Neural cell (in vitro differentiated cells): ENCODE measurements at regions not wholly inside any gene's neighbourhood (a gene's known extent, or its start where the extent isn't known, plus 50 kb on each side); places are given as distances from the start of the nearest gene placed in this dataset.

Source experiments
- H2AFZ ChIP-seq: fragments of 200-600, 300-800 bp; sonication (generic), shearing (Covaris generic); 2 replicates; pipeline ENCODE4 v1.6.0; 2014; ENCODE audit warnings: low read depth, mild to moderate bottlenecking, antibody characterized with exemption, low read length, moderate library complexity
- H3F3A ChIP-seq: fragments of 200-600 bp; shearing (Covaris generic); 2 replicates; pipeline ENCODE4 v1.6.1; 2016; ENCODE audit warnings: mild to moderate bottlenecking, moderate library complexity, mixed read lengths, antibody characterized with exemption, low read length; ENCODE audit not compliant: insufficient read depth, poor library complexity, severe bottlenecking
- H3K27ac ChIP-seq: fragments of 200-600, 300-800 bp; sonication (generic), shearing (Covaris generic); 2 replicates; pipeline ENCODE4 v1.5.1; 2014; ENCODE audit warnings: mild to moderate bottlenecking, low read length, moderate library complexity
- H3K27me3 ChIP-seq: fragments of 300-800, 200-600 bp; sonication (generic), shearing (Covaris generic); 2 replicates; pipeline ENCODE4 v1.6.0; 2014; ENCODE audit warnings: mild to moderate bottlenecking, low read depth, low read length, moderate library complexity; ENCODE audit not compliant: insufficient read depth
- H3K36me3 ChIP-seq: fragments of 300-800, 200-600 bp; sonication (generic), shearing (Covaris generic); 2 replicates; pipeline ENCODE4 v1.5.1; 2014; ENCODE audit warnings: mild to moderate bottlenecking, antibody characterized with exemption, low read length, moderate library complexity; ENCODE audit not compliant: insufficient read depth
- H3K4me2 ChIP-seq: fragments of 300-800, 200-600 bp; sonication (generic), shearing (Covaris generic); 2 replicates; pipeline ENCODE4 v1.6.0; 2014; ENCODE audit warnings: mild to moderate bottlenecking, low read length
- H3K4me3 ChIP-seq: fragments of 300-800, 200-600 bp; sonication (generic), shearing (Covaris generic); 2 replicates; pipeline ENCODE4 v1.5.1; 2014; ENCODE audit warnings: mild to moderate bottlenecking, low read length, moderate library complexity
- H3K79me2 ChIP-seq: fragments of 200-600 bp; shearing (Covaris generic); replicated peaks from 2 replicates; pipeline ENCODE4 v1.6.0; 2014; ENCODE audit warnings: mild to moderate bottlenecking, low read length, moderate library complexity; ENCODE audit not compliant: insufficient read depth
- H3K9ac ChIP-seq: fragments of 300-800, 200-600 bp; sonication (generic), shearing (Covaris generic); 2 replicates; pipeline ENCODE4 v1.6.1; 2016; ENCODE audit warnings: mild to moderate bottlenecking, low read length, mixed read lengths
- H3K9me2 ChIP-seq: fragments of 200-600 bp; shearing (Covaris generic); 2 replicates; pipeline ENCODE4 v1.6.1; 2016; ENCODE audit warnings: mild to moderate bottlenecking, low read length, mixed read lengths; ENCODE audit not compliant: insufficient read depth
- H3K9me3 ChIP-seq: fragments of 200-600, 300-800 bp; sonication (generic), shearing (Covaris generic); 2 replicates; pipeline ENCODE4 v1.6.1; 2016; ENCODE audit warnings: mild to moderate bottlenecking, mixed run types, low read length, moderate library complexity, mixed read lengths
- H4K20me1 ChIP-seq: fragments of 200-600 bp; shearing (Covaris generic); 2 replicates; pipeline ENCODE4 v1.6.1; 2016; ENCODE audit warnings: mild to moderate bottlenecking, mixed run types; ENCODE audit not compliant: insufficient read depth
- EP300 ChIP-seq: fragments of 450-650 bp; conservative IDR thresholded peaks from 2 replicates; pipeline ENCODE4 v1.6.1; 2014; ENCODE audit warnings: antibody characterized with exemption, mild to moderate bottlenecking, moderate library complexity; ENCODE audit not compliant: poor library complexity, severe bottlenecking
- EZH2 ChIP-seq: fragments of 200-600, 300-800 bp; shearing (Covaris generic), sonication (generic); IDR thresholded peaks from 2 replicates; pipeline ENCODE4 v1.6.1; 2014; ENCODE audit warnings: antibody characterized with exemption, low read length, borderline replicate concordance, mild to moderate bottlenecking; ENCODE audit not compliant: insufficient read depth, poor library complexity, severe bottlenecking
- MXI1 ChIP-seq: fragments of 450-650 bp; conservative IDR thresholded peaks from 2 replicates; pipeline ENCODE4 v1.6.1; 2014; ENCODE audit warnings: antibody characterized with exemption, mild to moderate bottlenecking; ENCODE audit not compliant: poor library complexity, severe bottlenecking
- POLR2AphosphoS5 ChIP-seq: IDR thresholded peaks from 2 replicates; pipeline ENCODE4 v1.6.1; 2012
- RAD21 ChIP-seq: fragments of 450-650 bp; conservative IDR thresholded peaks from 2 replicates; pipeline ENCODE4 v1.6.1; 2014; ENCODE audit warnings: antibody characterized with exemption, mild to moderate bottlenecking, moderate library complexity
- SMC3 ChIP-seq: fragments of 450-650 bp; conservative IDR thresholded peaks from 2 replicates; pipeline ENCODE4 v1.6.1; 2014; ENCODE audit warnings: antibody characterized with exemption, mild to moderate bottlenecking, moderate library complexity; ENCODE audit not compliant: poor library complexity
- TF ChIP-seq, protein P1 (sequence below): fragments of 450-650 bp; IDR thresholded peaks from 2 replicates; pipeline ENCODE4 v1.5.1; 2014; ENCODE audit warnings: antibody characterized with exemption, mild to moderate bottlenecking, moderate library complexity; ENCODE audit not compliant: poor library complexity, severe bottlenecking
- TF ChIP-seq, protein P2 (sequence below): IDR thresholded peaks from 2 replicates; pipeline ENCODE4 v1.6.1; 2012; ENCODE audit warnings: borderline replicate concordance

DNA sequence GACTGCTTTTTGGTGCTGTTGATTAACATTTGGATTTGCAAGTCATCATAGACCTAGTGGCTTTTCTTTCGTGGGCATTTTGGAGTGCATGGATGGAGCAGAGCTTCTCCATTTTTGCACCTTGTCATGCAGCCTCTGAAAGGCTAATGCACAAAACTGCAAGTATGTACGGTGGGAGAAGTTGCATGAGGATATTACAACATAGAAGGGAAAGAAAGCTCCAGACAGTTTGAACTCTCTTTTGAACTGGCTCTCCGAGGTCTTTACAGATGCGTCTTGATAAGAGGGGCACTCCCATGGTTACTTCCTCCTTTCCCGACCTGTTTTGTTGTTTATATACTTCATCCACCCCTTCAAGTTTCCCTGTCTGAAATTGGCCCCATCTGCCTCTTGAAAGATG, 147.1 kb upstream of the GBE1 start:
- no peaks in the 10 kb centered on the region for H3K27me3 ChIP-seq
- no peaks in the 10 kb centered on the region for H3K9me2 ChIP-seq
- no peak overlapping the region for H3K27ac ChIP-seq
- TF ChIP-seq, protein P1, sequence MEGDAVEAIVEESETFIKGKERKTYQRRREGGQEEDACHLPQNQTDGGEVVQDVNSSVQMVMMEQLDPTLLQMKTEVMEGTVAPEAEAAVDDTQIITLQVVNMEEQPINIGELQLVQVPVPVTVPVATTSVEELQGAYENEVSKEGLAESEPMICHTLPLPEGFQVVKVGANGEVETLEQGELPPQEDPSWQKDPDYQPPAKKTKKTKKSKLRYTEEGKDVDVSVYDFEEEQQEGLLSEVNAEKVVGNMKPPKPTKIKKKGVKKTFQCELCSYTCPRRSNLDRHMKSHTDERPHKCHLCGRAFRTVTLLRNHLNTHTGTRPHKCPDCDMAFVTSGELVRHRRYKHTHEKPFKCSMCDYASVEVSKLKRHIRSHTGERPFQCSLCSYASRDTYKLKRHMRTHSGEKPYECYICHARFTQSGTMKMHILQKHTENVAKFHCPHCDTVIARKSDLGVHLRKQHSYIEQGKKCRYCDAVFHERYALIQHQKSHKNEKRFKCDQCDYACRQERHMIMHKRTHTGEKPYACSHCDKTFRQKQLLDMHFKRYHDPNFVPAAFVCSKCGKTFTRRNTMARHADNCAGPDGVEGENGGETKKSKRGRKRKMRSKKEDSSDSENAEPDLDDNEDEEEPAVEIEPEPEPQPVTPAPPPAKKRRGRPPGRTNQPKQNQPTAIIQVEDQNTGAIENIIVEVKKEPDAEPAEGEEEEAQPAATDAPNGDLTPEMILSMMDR: no peak
- TF ChIP-seq MXI1 (no peak), RAD21 (no peak), SMC3 (no peak), EP300 (no peak), EZH2 (no peak)
- TF ChIP-seq, protein P2, sequence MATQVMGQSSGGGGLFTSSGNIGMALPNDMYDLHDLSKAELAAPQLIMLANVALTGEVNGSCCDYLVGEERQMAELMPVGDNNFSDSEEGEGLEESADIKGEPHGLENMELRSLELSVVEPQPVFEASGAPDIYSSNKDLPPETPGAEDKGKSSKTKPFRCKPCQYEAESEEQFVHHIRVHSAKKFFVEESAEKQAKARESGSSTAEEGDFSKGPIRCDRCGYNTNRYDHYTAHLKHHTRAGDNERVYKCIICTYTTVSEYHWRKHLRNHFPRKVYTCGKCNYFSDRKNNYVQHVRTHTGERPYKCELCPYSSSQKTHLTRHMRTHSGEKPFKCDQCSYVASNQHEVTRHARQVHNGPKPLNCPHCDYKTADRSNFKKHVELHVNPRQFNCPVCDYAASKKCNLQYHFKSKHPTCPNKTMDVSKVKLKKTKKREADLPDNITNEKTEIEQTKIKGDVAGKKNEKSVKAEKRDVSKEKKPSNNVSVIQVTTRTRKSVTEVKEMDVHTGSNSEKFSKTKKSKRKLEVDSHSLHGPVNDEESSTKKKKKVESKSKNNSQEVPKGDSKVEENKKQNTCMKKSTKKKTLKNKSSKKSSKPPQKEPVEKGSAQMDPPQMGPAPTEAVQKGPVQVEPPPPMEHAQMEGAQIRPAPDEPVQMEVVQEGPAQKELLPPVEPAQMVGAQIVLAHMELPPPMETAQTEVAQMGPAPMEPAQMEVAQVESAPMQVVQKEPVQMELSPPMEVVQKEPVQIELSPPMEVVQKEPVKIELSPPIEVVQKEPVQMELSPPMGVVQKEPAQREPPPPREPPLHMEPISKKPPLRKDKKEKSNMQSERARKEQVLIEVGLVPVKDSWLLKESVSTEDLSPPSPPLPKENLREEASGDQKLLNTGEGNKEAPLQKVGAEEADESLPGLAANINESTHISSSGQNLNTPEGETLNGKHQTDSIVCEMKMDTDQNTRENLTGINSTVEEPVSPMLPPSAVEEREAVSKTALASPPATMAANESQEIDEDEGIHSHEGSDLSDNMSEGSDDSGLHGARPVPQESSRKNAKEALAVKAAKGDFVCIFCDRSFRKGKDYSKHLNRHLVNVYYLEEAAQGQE: no peak
- no peaks in the 10 kb centered on the region for H3K9me3 ChIP-seq
- no peaks in the 10 kb centered on the region for H3K79me2 ChIP-seq
- no peak overlapping the region for H3K4me3 ChIP-seq
- no peak overlapping the region for H3K4me2 ChIP-seq
- no peaks in the 10 kb centered on the region for H4K20me1 ChIP-seq
- H3F3A ChIP-seq: no peaks in the 10 kb centered on the region
- no peak overlapping the region for H3K9ac ChIP-seq
- H2AFZ ChIP-seq: no peak overlapping the region
- H3K36me3 ChIP-seq: no peaks in the 10 kb centered on the region

GRCh38 chr3:81898336-81898735, 136.9 kb upstream of the GBE1 start:
- TF ChIP-seq RAD21: peak; percentile 14
- TF ChIP-seq, protein P2: no peak
- TF ChIP-seq POLR2AphosphoS5: peak; percentile 51
- TF ChIP-seq, protein P1: no peak
- peak; percentile 82 for TF ChIP-seq EP300
- Histone ChIP-seq H3K4me2 (no peak overlapping the region), H3K9me3 (no peaks in the 10 kb centered on the region), H4K20me1 (no peaks in the 10 kb centered on the region), H3F3A (no peaks in the 10 kb centered on the region), H3K27me3 (no peaks in the 10 kb centered on the region), H3K9ac (no peak overlapping the region), H3K9me2 (no peaks in the 10 kb centered on the region), H3K27ac (no peak overlapping the region), H2AFZ (no peak overlapping the region), H3K4me3 (no peak overlapping the region), H3K79me2 (no peaks in the 10 kb centered on the region), H3K36me3 (no peaks in the 10 kb centered on the region)
